SK-N-SH (cell line): ENCODE measurements at regions not wholly inside any gene's neighbourhood (a gene's known extent, or its start where the extent isn't known, plus 50 kb on each side); places are given as distances from the start of the nearest gene placed in this dataset.
"Not testable (repeated sequence)": the region's sequence is repeated elsewhere in the genome, so short reads cannot be mapped to it uniquely, and the experiment has no call there.

Experiments
- CTCF ChIA-PET: fragments of 300-600, 350-600 bp; formaldehyde crosslinking; extraction: SDS; loops from one replicate; lab custom pipeline; 2021; lab: Yijun Ruan, JAX
- POLR2A ChIA-PET: fragments of 350-600 bp; sonication (Branson Sonifier 250); formaldehyde crosslinking; extraction: SDS; loops from one replicate; lab custom pipeline; 2020; ENCODE audit warnings: antibody characterized with exemption, inconsistent platforms; lab: Yijun Ruan, JAX
- DNase-seq: peaks from one replicate; pipeline ENCODE4 v3.0.0; 2012
- H2AFZ ChIP-seq: fragments of 200-600 bp; sonication (generic); 2 replicates; pipeline ENCODE4 v1.8.1; 2016; ENCODE audit warnings: antibody characterized with exemption, mild to moderate bottlenecking, low read depth
- H3F3A ChIP-seq: fragments of 200-600 bp; sonication (generic); replicated peaks from 2 replicates; pipeline ENCODE3; 2016; ENCODE audit warnings: antibody characterized with exemption, mild to moderate bottlenecking; ENCODE audit not compliant: insufficient read depth
- H3K27ac ChIP-seq, 2 experiments: fragments of 200-500 bp in 1 of 2; fragments of 200-600 bp in 1 of 2; sonication (Bioruptor generic) in 1 of 2; sonication (generic), shearing (Covaris generic) in 1 of 2; 2 replicates each; pipeline versions ENCODE4 v1.5.1 to v1.6.1; 2014 to 2016; ENCODE audit warnings: low read depth in 2 of 2, inconsistent platforms in 1 of 2, low read length in 1 of 2, mild to moderate bottlenecking in 1 of 2, mixed read lengths in 1 of 2
- H3K27me3 ChIP-seq: fragments of 200-600 bp; sonication (generic), shearing (Covaris generic); 2 replicates; pipeline ENCODE4 v1.6.1; 2016; ENCODE audit warnings: mixed run types; ENCODE audit not compliant: insufficient read depth
- H3K36me3 ChIP-seq, 2 experiments: fragments of 200-500 bp in 1 of 2; fragments of 200-600 bp in 1 of 2; sonication (Bioruptor generic) in 1 of 2; sonication (generic) in 1 of 2; replicated peaks in 1 of 2; 2 replicates each; pipeline versions ENCODE3 to v1.5.1; 2014 to 2016; ENCODE audit warnings: low read length in 1 of 2, mild to moderate bottlenecking in 1 of 2; ENCODE audit not compliant: insufficient read depth in 2 of 2, control insufficient read depth in 1 of 2
- H3K4me1 ChIP-seq, 2 experiments: fragments of 200-500 bp in 1 of 2; fragments of 200-600 bp in 1 of 2; sonication (Bioruptor generic) in 1 of 2; sonication (generic), shearing (Covaris generic) in 1 of 2; 2 replicates each; pipeline versions ENCODE4 v1.5.1 to v1.6.1; 2014 to 2016; ENCODE audit warnings: low read depth in 1 of 2, low read length in 1 of 2, mixed run types in 1 of 2; ENCODE audit not compliant: insufficient read depth in 2 of 2, control insufficient read depth in 1 of 2
- H3K4me2 ChIP-seq: fragments of 200-600 bp; sonication (generic), shearing (Covaris generic); 2 replicates; pipeline ENCODE4 v1.6.1; 2017; ENCODE audit warnings: mixed run types
- H3K4me3 ChIP-seq, 2 experiments: fragments of 200-500 bp in 1 of 2; fragments of 200-600 bp in 1 of 2; sonication (Bioruptor generic) in 1 of 2; sonication (generic), shearing (Covaris generic) in 1 of 2; 2 replicates each; pipeline versions ENCODE4 v1.5.1 to v1.8.1; 2014 to 2016; ENCODE audit warnings: low read depth in 2 of 2, inconsistent platforms in 1 of 2, low read length in 1 of 2, mild to moderate bottlenecking in 1 of 2, mixed read lengths in 1 of 2, moderate library complexity in 1 of 2
- H3K79me2 ChIP-seq: fragments of 200-600 bp; sonication (generic); 2 replicates; pipeline ENCODE4 v1.8.1; 2017; ENCODE audit warnings: mild to moderate bottlenecking; ENCODE audit not compliant: insufficient read depth
- H3K9ac ChIP-seq: fragments of 200-600 bp; sonication (generic); 2 replicates; pipeline ENCODE4 v1.6.1; 2017; ENCODE audit warnings: mixed run types
- H3K9me2 ChIP-seq: fragments of 200-600 bp; sonication (generic); 2 replicates; pipeline ENCODE4 v1.6.1; 2017; ENCODE audit warnings: mixed run types
- H3K9me3 ChIP-seq: fragments of 200-600 bp; sonication (generic); 2 replicates; pipeline ENCODE4 v1.6.1; 2017; ENCODE audit warnings: mixed run types, mild to moderate bottlenecking, moderate library complexity
- H4K20me1 ChIP-seq: fragments of 200-600 bp; sonication (generic); 2 replicates; pipeline ENCODE4 v1.6.1; 2017; ENCODE audit warnings: mild to moderate bottlenecking, mixed run types; ENCODE audit not compliant: insufficient read depth
- CHD2 ChIP-seq: fragments of 150-350 bp; IDR thresholded peaks from 2 replicates; pipeline ENCODE4 v1.6.1; 2018; ENCODE audit warnings: low read length; ENCODE audit not compliant: partially characterized antibody
- CTCF ChIP-seq: fragments of 200-600 bp; sonication (generic); IDR thresholded peaks from 2 replicates; pipeline ENCODE4 v1.6.1; 2017; ENCODE audit warnings: antibody characterized with exemption, mild to moderate bottlenecking, moderate library complexity
- ELF1 ChIP-seq: IDR thresholded peaks from 2 replicates; pipeline ENCODE4 v1.4.0; 2012
- FOXM1 ChIP-seq: IDR thresholded peaks from 2 replicates; pipeline ENCODE4 v1.4.0; 2012; ENCODE audit warnings: low read depth, mild to moderate bottlenecking
- GABPA ChIP-seq: IDR thresholded peaks from 2 replicates; pipeline ENCODE4 v1.4.0; 2012; ENCODE audit warnings: low read depth, mild to moderate bottlenecking
- GATA2 ChIP-seq: sonication (generic); formaldehyde crosslinking; IDR thresholded peaks from 2 replicates; pipeline ENCODE4 v1.5.0; 2020; ENCODE audit warnings: mild to moderate bottlenecking, missing genetic modification reagents
- IRF3 ChIP-seq: fragments of 150-350 bp; IDR thresholded peaks from 2 replicates; pipeline ENCODE4 v1.6.1; 2016; ENCODE audit warnings: mild to moderate bottlenecking, low read depth, low read length
- MAX ChIP-seq: IDR thresholded peaks from 2 replicates; pipeline ENCODE4 v1.4.0; 2012; ENCODE audit warnings: low read depth
- MEF2A ChIP-seq: IDR thresholded peaks from 2 replicates; pipeline ENCODE4 v1.4.0; 2012; ENCODE audit warnings: low read depth, borderline replicate concordance
- MXI1 ChIP-seq: IDR thresholded peaks from 2 replicates; pipeline ENCODE4 v1.6.1; 2012; ENCODE audit warnings: mild to moderate bottlenecking, low read depth, low read length, improper control_type of control experiment
- NFIC ChIP-seq: IDR thresholded peaks from 2 replicates; pipeline ENCODE4 v1.4.0; 2012; ENCODE audit warnings: borderline replicate concordance
- NRF1 ChIP-seq: IDR thresholded peaks from 2 replicates; pipeline ENCODE4 v1.6.1; 2012; ENCODE audit warnings: low read depth, mild to moderate bottlenecking, low read length
- RFX5 ChIP-seq: IDR thresholded peaks from 2 replicates; pipeline ENCODE4 v1.6.1; 2012; ENCODE audit warnings: mild to moderate bottlenecking, improper control_type of control experiment, low read length
- TCF12 ChIP-seq: IDR thresholded peaks from 2 replicates; pipeline ENCODE4 v1.4.0; 2012
- USF1 ChIP-seq: IDR thresholded peaks from 2 replicates; pipeline ENCODE4 v1.4.0; 2012; ENCODE audit warnings: low read depth, borderline replicate concordance
- YY1 ChIP-seq: IDR thresholded peaks from 2 replicates; pipeline ENCODE4 v1.4.0; 2012; ENCODE audit warnings: low read depth, mild to moderate bottlenecking
- WGBS: methylation state at CpG from one replicate; pipeline ENCODE4 v1.1.6; 2017; ENCODE audit warnings: low lambda C conversion rate; 5-methylcytosine and 5-hydroxymethylcytosine counted together

GRCh38 chr6:86765211-86765610 is 172.1 kb upstream of the HTR1E start:
- Histone ChIP-seq H3K79me2 (no peaks in the 10 kb centered on the region), H3K4me1 (no peaks in the 10 kb centered on the region), H3K36me3 (no peaks in the 10 kb centered on the region), H4K20me1 (no peaks in the 10 kb centered on the region), H3F3A (no peaks in the 10 kb centered on the region), H3K9me3 (peaks cover 8% of the 10 kb centered on the region; the same call in 1 of the 2 replicates), H3K4me2 (no peak overlapping the region), H3K4me3 (no peak overlapping the region), H3K27ac (no peak overlapping the region), H3K9ac (no peak overlapping the region), H3K9me2 (no peaks in the 10 kb centered on the region), H3K27me3 (no peaks in the 10 kb centered on the region), H2AFZ (no peak overlapping the region)
- DNase-seq = no peak
- 58% methylated on average over 1 of the region's 1 CpG for WGBS
- ChIA-PET CTCF (interaction anchor here (1.1 kb wide), 1 partner anchor 13 kb away, joined by 3 read pairs; no protein-coding TSS in a partner anchor), POLR2A (no interaction called here)
- TF ChIP-seq CHD2 (no peak), CTCF (no peak)

- H2AFZ ChIP-seq, CTCF ChIA-PET, DNase-seq, H3F3A ChIP-seq, H3K4me3 ChIP-seq, H3K9ac ChIP-seq, H3K36me3 ChIP-seq, H3K79me2 ChIP-seq, POLR2A ChIA-PET, H3K4me1 ChIP-seq, H3K4me2 ChIP-seq, H3K9me3 ChIP-seq, H4K20me1 ChIP-seq, H3K9me2 ChIP-seq, H3K27me3 ChIP-seq, H3K27ac ChIP-seq: not testable (repeated sequence)
These were observed 177.4 kb upstream of the HTR1E start for GRCh38 chr6:86759953-86760352.

- Histone ChIP-seq H3K27me3 (no peaks in the 10 kb centered on the region), H3K4me3 (no peak overlapping the region), H3K79me2 (no peaks in the 10 kb centered on the region), H3K4me1 (no peaks in the 10 kb centered on the region), H3K27ac (no peak overlapping the region), H3K4me2 (no peak overlapping the region), H2AFZ (no peak overlapping the region), H3K9me3 (no peaks in the 10 kb centered on the region), H3K9ac (no peak overlapping the region), H3F3A (no peaks in the 10 kb centered on the region), H4K20me1 (no peaks in the 10 kb centered on the region), H3K9me2 (no peaks in the 10 kb centered on the region), H3K36me3 (no peaks in the 10 kb centered on the region)
- POLR2A ChIA-PET = no interaction called here
- WGBS = 16% methylated on average over 1 of the region's 1 CpG
- no peak for DNase-seq
- CTCF ChIA-PET = no interaction called here
- no peak for TF ChIP-seq ELF1
- TF ChIP-seq NFIC = no peak
- no peak for TF ChIP-seq TCF12
- no peak for TF ChIP-seq IRF3
- no peak for TF ChIP-seq MAX
- TF ChIP-seq RFX5 = no peak
- TF ChIP-seq NRF1 = no peak
- TF ChIP-seq USF1 = no peak
- TF ChIP-seq MEF2A = no peak
- TF ChIP-seq GABPA = no peak
- no peak for TF ChIP-seq FOXM1
- TF ChIP-seq MXI1 = no peak
- TF ChIP-seq CHD2 = no peak
- no peak for TF ChIP-seq YY1
- no peak for TF ChIP-seq GATA2 (CRISPR knock-in tag)
These were observed 180.6 kb upstream of the HTR1E start for GRCh38 chr6:86756640-86757229.
